ENCODE measurements at regions not wholly inside any gene's neighbourhood (a gene's known extent, or its start where the extent isn't known, plus 50 kb on each side); places are given as distances from the start of the nearest gene placed in this dataset.
A peak's percentile ranks its signal among the peaks of the same experiment; 100 is the strongest.

- intact Hi-C loops (cut with DNase I): no loop called here
- no peak for DNase-seq
These were observed 142.7 kb upstream of the ADAMTSL1 start for GRCh38 chr9:18331310-18331684.

DNA sequence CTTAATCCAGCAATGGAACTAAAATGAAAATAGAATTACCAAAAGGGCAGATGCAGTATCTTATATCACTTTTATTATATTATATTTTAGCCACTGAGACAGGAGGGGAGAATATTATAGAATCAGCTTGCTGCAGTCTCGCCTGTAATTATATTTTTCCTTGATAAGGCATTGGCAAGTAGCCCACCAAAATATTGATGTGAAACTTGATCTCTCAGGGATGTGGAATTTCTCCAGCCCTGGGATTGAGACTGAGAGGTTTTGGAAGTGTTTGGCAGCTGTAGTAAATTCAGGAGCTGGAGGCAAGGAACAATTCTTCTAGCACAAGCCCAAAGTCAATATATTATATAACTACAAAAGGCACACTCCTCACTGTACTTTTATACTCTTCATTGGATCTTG is 142.1 kb upstream of the ADAMTSL1 start:
- Histone ChIP-seq H3K4me1 (no peaks in the 10 kb centered on the region), H3K9me3 (no peaks in the 10 kb centered on the region), H3K27me3 (no peaks in the 10 kb centered on the region), H3K27ac (no peak overlapping the region), H3K4me3 (no peak overlapping the region), H3K36me3 (no peaks in the 10 kb centered on the region)
- intact Hi-C loops (cut with DNase I): no loop called here
- TF ChIP-seq, protein P1, sequence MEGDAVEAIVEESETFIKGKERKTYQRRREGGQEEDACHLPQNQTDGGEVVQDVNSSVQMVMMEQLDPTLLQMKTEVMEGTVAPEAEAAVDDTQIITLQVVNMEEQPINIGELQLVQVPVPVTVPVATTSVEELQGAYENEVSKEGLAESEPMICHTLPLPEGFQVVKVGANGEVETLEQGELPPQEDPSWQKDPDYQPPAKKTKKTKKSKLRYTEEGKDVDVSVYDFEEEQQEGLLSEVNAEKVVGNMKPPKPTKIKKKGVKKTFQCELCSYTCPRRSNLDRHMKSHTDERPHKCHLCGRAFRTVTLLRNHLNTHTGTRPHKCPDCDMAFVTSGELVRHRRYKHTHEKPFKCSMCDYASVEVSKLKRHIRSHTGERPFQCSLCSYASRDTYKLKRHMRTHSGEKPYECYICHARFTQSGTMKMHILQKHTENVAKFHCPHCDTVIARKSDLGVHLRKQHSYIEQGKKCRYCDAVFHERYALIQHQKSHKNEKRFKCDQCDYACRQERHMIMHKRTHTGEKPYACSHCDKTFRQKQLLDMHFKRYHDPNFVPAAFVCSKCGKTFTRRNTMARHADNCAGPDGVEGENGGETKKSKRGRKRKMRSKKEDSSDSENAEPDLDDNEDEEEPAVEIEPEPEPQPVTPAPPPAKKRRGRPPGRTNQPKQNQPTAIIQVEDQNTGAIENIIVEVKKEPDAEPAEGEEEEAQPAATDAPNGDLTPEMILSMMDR (IDR thresholded peaks at IDR 0.05): no peak
- DNase-seq: peak in 2 of 4 donors; percentile 45 to 60
- no peak for ATAC-seq

More at GRCh38 chr9:18331310-18331684, 142.7 kb upstream of the ADAMTSL1 start:
- TF ChIP-seq, protein P1 (IDR thresholded peaks at IDR 0.05): no peak
- H3K4me3 ChIP-seq: no peak overlapping the region
- H3K36me3 ChIP-seq: no peaks in the 10 kb centered on the region
- no peaks in the 10 kb centered on the region for H3K9me3 ChIP-seq
- no peak overlapping the region for H3K27ac ChIP-seq
- H3K27me3 ChIP-seq: no peaks in the 10 kb centered on the region
- ATAC-seq: no peak
- H3K4me1 ChIP-seq: no peaks in the 10 kb centered on the region

DNA sequence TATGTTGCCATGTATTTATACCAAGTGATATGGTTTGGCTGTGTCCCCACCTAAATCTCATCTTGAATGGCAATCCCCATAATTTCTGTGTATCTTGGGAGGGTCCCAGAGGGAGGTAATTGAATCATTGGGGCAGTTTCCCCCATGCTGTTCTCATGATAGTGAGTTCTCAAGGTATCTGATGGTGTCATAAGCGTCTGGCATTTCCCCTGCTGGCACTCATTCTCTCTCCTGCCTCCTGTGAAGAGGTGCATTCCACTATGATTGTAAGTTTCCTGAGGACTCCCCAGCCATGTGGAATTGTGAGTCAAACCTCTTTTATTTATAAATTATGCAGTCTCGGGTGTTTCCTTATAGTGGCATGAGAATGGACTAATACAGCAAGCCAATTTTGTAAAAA is 140.8 kb upstream of the ADAMTSL1 start:
- Histone ChIP-seq H3K9me3 (no peaks in the 10 kb centered on the region), H3K36me3 (no peaks in the 10 kb centered on the region), H3K4me3 (no peak overlapping the region), H3K27me3 (no peaks in the 10 kb centered on the region), H3K27ac (no peak overlapping the region), H3K4me1 (no peaks in the 10 kb centered on the region)
- ATAC-seq (no peak), DNase-seq (no peak)
- intact Hi-C loops (cut with DNase I): no loop called here
- TF ChIP-seq, protein P1 (IDR thresholded peaks at IDR 0.05): no peak

DNA sequence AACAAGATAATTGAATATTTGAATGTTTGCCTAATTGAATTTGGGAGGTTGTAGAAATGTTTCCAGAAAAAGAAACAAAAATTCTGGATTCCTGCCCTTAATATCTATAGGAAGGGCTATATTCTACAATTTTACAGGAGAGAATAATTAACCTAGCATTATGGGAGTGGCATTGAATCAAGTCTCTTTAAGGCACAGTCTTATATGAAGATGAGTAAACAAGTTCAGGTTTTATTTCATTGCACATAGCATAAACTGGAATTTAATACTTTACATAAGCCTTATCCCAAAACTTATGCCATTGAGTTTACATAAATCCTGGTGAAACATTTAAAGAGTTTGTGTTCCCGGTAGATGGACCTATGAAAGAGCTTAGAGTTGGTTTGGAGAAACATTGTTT is 138.1 kb upstream of the ADAMTSL1 start:
- no peak for DNase-seq
- TF ChIP-seq, protein P1 (IDR thresholded peaks at IDR 0.05): no peak
- Histone ChIP-seq H3K36me3 (no peaks in the 10 kb centered on the region), H3K4me1 (no peaks in the 10 kb centered on the region), H3K4me3 (no peak overlapping the region), H3K27me3 (no peaks in the 10 kb centered on the region), H3K9me3 (no peaks in the 10 kb centered on the region), H3K27ac (no peak overlapping the region)
- intact Hi-C loops (cut with DNase I): no loop called here
- ATAC-seq: no peak

DNA sequence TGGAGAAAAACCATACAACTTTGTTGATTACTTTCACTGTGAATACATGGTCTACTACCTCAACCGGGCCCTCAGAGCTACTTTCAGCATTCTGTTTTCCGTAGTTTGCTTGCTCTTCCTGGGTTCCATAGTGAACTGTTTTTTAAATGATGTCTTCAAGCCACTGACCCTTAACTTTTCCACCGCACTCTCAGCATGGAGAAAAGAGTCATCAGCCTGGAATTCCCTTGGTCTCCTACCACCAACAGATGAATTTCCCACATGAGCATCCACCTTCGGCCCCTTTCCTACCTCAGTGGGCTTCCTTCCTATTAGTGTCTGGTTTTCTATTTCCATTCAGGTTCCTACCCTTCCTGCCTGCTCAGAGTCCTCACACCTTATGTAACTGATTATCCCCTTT is 135.9 kb upstream of the ADAMTSL1 start:
- Histone ChIP-seq H3K27ac (no peak overlapping the region), H3K9me3 (no peaks in the 10 kb centered on the region), H3K4me3 (no peak overlapping the region), H3K36me3 (no peaks in the 10 kb centered on the region), H3K4me1 (no peaks in the 10 kb centered on the region), H3K27me3 (no peaks in the 10 kb centered on the region)
- intact Hi-C loops (cut with DNase I): no loop called here
- no peak for ATAC-seq
- TF ChIP-seq, protein P1 (IDR thresholded peaks at IDR 0.05): no peak
- no peak for DNase-seq

Measured in left lung (tissue), 4 donors.